PFSK-1 (cell line): ENCODE measurements at regions not wholly inside any gene's neighbourhood (a gene's known extent, or its start where the extent isn't known, plus 50 kb on each side); places are given as distances from the start of the nearest gene placed in this dataset.

Source experiments
- FOXP2 ChIP-seq: optimal IDR thresholded peaks from 2 replicates; pipeline ENCODE3; 2011; ENCODE audit warnings: borderline replicate concordance, control low read depth, inconsistent platforms; ENCODE audit not compliant: insufficient read depth; ENCODE audit errors: extremely low read length, extremely low read depth
- POLR2AphosphoS5 ChIP-seq: IDR thresholded peaks from 2 replicates; pipeline ENCODE4 v1.6.1; 2012; ENCODE audit warnings: low read depth, mild to moderate bottlenecking, control low read depth, low read length, moderate library complexity
- REST ChIP-seq, 2 experiments: IDR thresholded peaks; 2 replicates each; pipeline versions ENCODE4 v1.6.1 to v1.8.0; 2011 to 2012; ENCODE audit warnings: low read depth in 2 of 2, low read length in 2 of 2, control low read depth in 1 of 2, inconsistent platforms in 1 of 2, mild to moderate bottlenecking in 1 of 2, moderate library complexity in 1 of 2; ENCODE audit not compliant: insufficient read depth in 1 of 2
- SIN3A ChIP-seq: IDR thresholded peaks from 2 replicates; pipeline ENCODE4 v1.6.1; 2012; ENCODE audit warnings: mild to moderate bottlenecking, low read length, moderate library complexity, borderline replicate concordance; ENCODE audit not compliant: insufficient read depth
- TAF1 ChIP-seq: IDR thresholded peaks from 2 replicates; pipeline ENCODE4 v1.6.1; 2012; ENCODE audit warnings: low read length, control low read depth, borderline replicate concordance; ENCODE audit not compliant: insufficient read depth

GRCh38 chr4:114180481-114180880, 201.0 kb upstream of the ARSJ start:
- TF ChIP-seq POLR2AphosphoS5 (no peak), SIN3A (no peak), REST (IDR thresholded peaks at IDR 0.05; ENCODE audit: insufficient read depth in 1 of 2, low read depth in 2 of 2, low read length in 2 of 2) (no peak), TAF1 (no peak), FOXP2 (no peak)

GRCh38 chr4:114184901-114185300, 205.5 kb upstream of the ARSJ start:
- no peak for TF ChIP-seq SIN3A
- TF ChIP-seq TAF1: no peak
- TF ChIP-seq POLR2AphosphoS5: no peak
- TF ChIP-seq REST (IDR thresholded peaks at IDR 0.05; ENCODE audit: insufficient read depth in 1 of 2, low read depth in 2 of 2, low read length in 2 of 2): no peak
- no peak for TF ChIP-seq FOXP2

- TF ChIP-seq FOXP2 (no peak), TAF1 (no peak), POLR2AphosphoS5 (no peak)
These were observed 208.1 kb upstream of the ARSJ start for GRCh38 chr4:114187592-114187991.

DNA sequence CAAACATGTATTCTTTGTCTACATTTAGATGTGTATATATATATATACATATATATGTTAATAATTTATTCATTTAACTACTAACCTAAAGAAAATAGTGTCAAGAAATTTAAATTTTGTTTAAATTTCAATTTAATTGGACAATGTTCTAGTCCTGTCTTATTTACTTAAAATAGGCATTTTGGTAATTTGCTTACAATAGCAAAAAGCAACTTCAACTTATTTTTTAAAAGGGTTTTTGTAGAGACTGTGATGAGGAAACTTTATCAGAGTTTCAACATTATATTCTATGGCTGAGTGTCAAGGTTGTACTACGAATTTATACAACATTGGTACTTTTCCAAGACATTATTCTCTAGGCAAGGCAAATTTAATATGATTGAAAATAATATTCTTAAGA, 212.0 kb upstream of the ARSJ start:
- TF ChIP-seq TAF1 (no peak), REST (IDR thresholded peaks at IDR 0.05; ENCODE audit: insufficient read depth in 1 of 2, low read depth in 2 of 2, low read length in 2 of 2) (no peak), POLR2AphosphoS5 (no peak), FOXP2 (no peak), SIN3A (no peak)

DNA sequence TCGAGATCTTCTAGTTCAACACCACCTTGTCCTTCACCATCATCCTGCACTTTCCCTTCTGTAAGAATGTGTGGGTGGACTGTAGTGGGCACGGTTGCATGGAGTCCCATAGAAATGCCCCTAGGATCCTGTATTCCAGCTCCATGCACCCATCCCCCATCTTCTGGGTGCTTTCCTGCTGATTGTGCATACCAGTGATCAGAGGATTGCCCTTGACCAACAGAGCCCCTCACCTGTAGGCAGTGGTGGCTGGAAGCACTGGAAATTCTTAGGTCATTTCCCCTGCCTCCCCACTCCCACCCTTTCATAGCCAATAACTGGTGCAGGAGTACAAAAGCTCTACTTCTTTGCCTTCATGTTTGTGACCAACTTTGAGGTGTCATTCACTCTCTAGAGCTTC, 213.4 kb upstream of the ARSJ start:
- no peak for TF ChIP-seq TAF1
- no peak for TF ChIP-seq POLR2AphosphoS5
- no peak for TF ChIP-seq FOXP2
- no peak for TF ChIP-seq REST (IDR thresholded peaks at IDR 0.05; ENCODE audit: insufficient read depth in 1 of 2, low read depth in 2 of 2, low read length in 2 of 2)
- TF ChIP-seq SIN3A: no peak
